ENCODE measurements at regions not wholly inside any gene's neighbourhood (a gene's known extent, or its start where the extent isn't known, plus 50 kb on each side); places are given as distances from the start of the nearest gene placed in this dataset.
A peak's percentile ranks its signal among the peaks of the same experiment; 100 is the strongest.

- no peak for DNase-seq (ENCODE audit: low read depth)
Observed at GRCh38 chr4:41428601-41429279, 109.2 kb upstream of the LIMCH1 start.

- no peak for DNase-seq (ENCODE audit: low read depth)
Observed at GRCh38 chr4:41429280-41429669, 108.7 kb upstream of the LIMCH1 start.

GRCh38 chr4:41430792-41431191, 107.2 kb upstream of the LIMCH1 start:
- peak; percentile 33 for DNase-seq (ENCODE audit: low read depth)

GRCh38 chr4:41431276-41431675, 106.7 kb upstream of the LIMCH1 start:
- no peak for DNase-seq (ENCODE audit: low read depth)

- no peak for DNase-seq (ENCODE audit: low read depth)
Observed at GRCh38 chr4:41432219-41432618, 105.7 kb upstream of the LIMCH1 start.

GRCh38 chr4:41432881-41433280, 105.1 kb upstream of the LIMCH1 start:
- DNase-seq (ENCODE audit: low read depth), result peak; percentile 98

GRCh38 chr4:41433361-41433760, 104.6 kb upstream of the LIMCH1 start:
- DNase-seq (ENCODE audit: low read depth), result no peak

- DNase-seq (ENCODE audit: low read depth), result no peak
Observed at GRCh38 chr4:41435510-41435909, 102.4 kb upstream of the LIMCH1 start.

- DNase-seq (ENCODE audit: low read depth), result no peak
Observed at GRCh38 chr4:41436419-41436818, 101.5 kb upstream of the LIMCH1 start.

- no peak for DNase-seq (ENCODE audit: low read depth)
Observed at GRCh38 chr4:41437111-41437536, 100.8 kb upstream of the LIMCH1 start.

GRCh38 chr4:41438931-41439297, 99.0 kb upstream of the LIMCH1 start:
- DNase-seq (ENCODE audit: low read depth), result no peak

- DNase-seq (ENCODE audit: low read depth), result no peak
Observed at GRCh38 chr4:41442810-41443209, 95.1 kb upstream of the LIMCH1 start.

GRCh38 chr4:41443340-41444079, 94.4 kb upstream of the LIMCH1 start:
- DNase-seq (ENCODE audit: low read depth), result no peak

GRCh38 chr4:41446391-41446790, 91.6 kb upstream of the LIMCH1 start:
- DNase-seq (ENCODE audit: low read depth), result no peak

- no peak for DNase-seq (ENCODE audit: low read depth)
Observed at GRCh38 chr4:41446981-41447725, 90.8 kb upstream of the LIMCH1 start.

GRCh38 chr4:41448934-41449333, 89.0 kb upstream of the LIMCH1 start:
- DNase-seq (ENCODE audit: low read depth), result peak; percentile 93

GRCh38 chr4:41451961-41452360, 86.0 kb upstream of the LIMCH1 start:
- DNase-seq (ENCODE audit: low read depth), result no peak

- DNase-seq (ENCODE audit: low read depth), result no peak
Observed at GRCh38 chr4:41452484-41453225, 85.3 kb upstream of the LIMCH1 start.

- DNase-seq (ENCODE audit: low read depth), result no peak
Observed at GRCh38 chr4:41454423-41454822, 83.5 kb upstream of the LIMCH1 start.

GRCh38 chr4:41455206-41455605, 82.8 kb upstream of the LIMCH1 start:
- no peak for DNase-seq (ENCODE audit: low read depth)

- DNase-seq (ENCODE audit: low read depth), result no peak
Observed at GRCh38 chr4:41456559-41457101, 81.3 kb upstream of the LIMCH1 start.

GRCh38 chr4:41458689-41459088, 79.3 kb upstream of the LIMCH1 start:
- DNase-seq (ENCODE audit: low read depth), result no peak

Measured in amniotic epithelial cell (primary cell).